CD14-positive monocyte (primary cell): ENCODE measurements at regions not wholly inside any gene's neighbourhood (a gene's known extent, or its start where the extent isn't known, plus 50 kb on each side); places are given as distances from the start of the nearest gene placed in this dataset.

Experiments
- DNase-seq, 3 donors: peaks; one replicate each; pipeline ENCODE4 v3.0.0-alpha.2; 2011 to 2022
- H2AFZ ChIP-seq: 2 replicates; pipeline ENCODE4 v1.6.0; 2012; ENCODE audit warnings: mild to moderate bottlenecking, low read depth, low read length, inconsistent platforms; ENCODE audit not compliant: insufficient read depth, poor library complexity, severe bottlenecking
- H3K27ac ChIP-seq, 2 donors: 1 replicate in 1 of 2; 2 replicates in 1 of 2; pipeline ENCODE4 v1.5.1; 2012 to 2013; ENCODE audit warnings: low read length in 2 of 2, control low read depth in 1 of 2, inconsistent platforms in 1 of 2, low read depth in 1 of 2, mild to moderate bottlenecking in 1 of 2
- H3K27me3 ChIP-seq, 2 donors: one replicate each; pipeline versions ENCODE4 v1.6.0 to v1.6.1; 2011 to 2013; ENCODE audit warnings: low read length in 2 of 2; ENCODE audit not compliant: control insufficient read depth in 2 of 2, insufficient read depth in 2 of 2
- H3K36me3 ChIP-seq, 2 donors: replicated peaks in 1 of 2; 1 replicate in 1 of 2; 2 replicates in 1 of 2; pipeline versions ENCODE4 v1.5.1 to v1.6.1; 2012 to 2013; ENCODE audit warnings: low read length in 2 of 2, control low read depth in 1 of 2, inconsistent platforms in 1 of 2, mild to moderate bottlenecking in 1 of 2; ENCODE audit not compliant: insufficient read depth in 2 of 2, control insufficient read depth in 1 of 2
- H3K4me1 ChIP-seq, 2 donors: 1 replicate in 1 of 2; 2 replicates in 1 of 2; pipeline versions ENCODE4 v1.5.1 to v1.6.1; 2012 to 2013; ENCODE audit warnings: low read length in 2 of 2, control low read depth in 1 of 2, inconsistent platforms in 1 of 2, mild to moderate bottlenecking in 1 of 2, moderate library complexity in 1 of 2; ENCODE audit not compliant: insufficient read depth in 2 of 2, control insufficient read depth in 1 of 2
- H3K4me2 ChIP-seq: replicated peaks from 2 replicates; pipeline ENCODE3; 2012; ENCODE audit warnings: low read length, moderate library complexity, mild to moderate bottlenecking; ENCODE audit not compliant: poor library complexity, severe bottlenecking; ENCODE audit errors: extremely low read depth
- H3K4me3 ChIP-seq, 3 experiments: fragments of 200-600 bp in 1 of 3; sonication (generic) in 1 of 3; replicated peaks in 1 of 3; 1 replicate in 2 of 3; 2 replicates in 1 of 3; pipeline ENCODE4 v1.5.1; 2011 to 2013; ENCODE audit warnings: low read length in 3 of 3, mild to moderate bottlenecking in 3 of 3, control low read depth in 2 of 3, low read depth in 2 of 3, inconsistent platforms in 1 of 3, moderate library complexity in 1 of 3
- H3K79me2 ChIP-seq: 2 replicates; pipeline ENCODE4 v1.6.0; 2012; ENCODE audit warnings: mild to moderate bottlenecking, control low read depth, inconsistent platforms, low read length, moderate library complexity; ENCODE audit not compliant: insufficient read depth
- H3K9ac ChIP-seq: 2 replicates; pipeline ENCODE4 v1.6.0; 2017; ENCODE audit warnings: low read length, mild to moderate bottlenecking; ENCODE audit not compliant: insufficient read depth, poor library complexity, severe bottlenecking
- H3K9me3 ChIP-seq, 2 donors: replicated peaks in 1 of 2; 1 replicate in 1 of 2; 2 replicates in 1 of 2; pipeline versions ENCODE4 v1.5.1 to v1.6.1; 2012 to 2013; ENCODE audit warnings: low read length in 2 of 2, control low read depth in 1 of 2; ENCODE audit not compliant: control insufficient read depth in 1 of 2, insufficient read depth in 1 of 2
- H4K20me1 ChIP-seq: 2 replicates; pipeline ENCODE4 v1.6.0; 2012; ENCODE audit warnings: mild to moderate bottlenecking, low read length, control low read depth, moderate library complexity; ENCODE audit not compliant: insufficient read depth
- H3K27ac Mint-ChIP-seq, 7 donors: one replicate each; pipeline ENCODE4 v1.8.0; 2020; ENCODE audit warnings: mild to moderate bottlenecking in 7 of 7, mixed read lengths in 7 of 7, moderate library complexity in 6 of 7, inconsistent platforms in 2 of 7
- H3K27me3 Mint-ChIP-seq, 3 donors: one replicate each; pipeline ENCODE4 v1.8.0; 2021 to 2022; ENCODE audit warnings: low read depth in 3 of 3, mild to moderate bottlenecking in 3 of 3, mixed read lengths in 3 of 3, moderate library complexity in 3 of 3, inconsistent platforms in 1 of 3
- H3K36me3 Mint-ChIP-seq, 2 donors: one replicate each; pipeline ENCODE4 v1.8.0; 2020; ENCODE audit warnings: mixed read lengths in 2 of 2, inconsistent platforms in 1 of 2, mild to moderate bottlenecking in 1 of 2
- H3K4me1 Mint-ChIP-seq: one replicate; pipeline ENCODE4 v1.8.0; 2020; ENCODE audit warnings: mild to moderate bottlenecking, mixed read lengths
- H3K4me3 Mint-ChIP-seq, 2 donors: one replicate each; pipeline ENCODE4 v1.8.0; 2020; ENCODE audit warnings: mild to moderate bottlenecking in 2 of 2, mixed read lengths in 2 of 2, moderate library complexity in 1 of 2
- H3K9me3 Mint-ChIP-seq, 7 donors: one replicate each; pipeline ENCODE4 v1.8.0; 2020 to 2022; ENCODE audit warnings: mixed read lengths in 7 of 7, mild to moderate bottlenecking in 6 of 7, moderate library complexity in 6 of 7, inconsistent platforms in 2 of 7
- CTCF ChIP-seq: fragments of 200-600 bp; IDR thresholded peaks from one replicate; pipeline ENCODE4 v1.8.0; 2022; ENCODE audit warnings: antibody characterized with exemption, mild to moderate bottlenecking
- WGBS: methylation state at CpG from one replicate; pipeline ENCODE4 v1.1.5; 2013; ENCODE audit warnings: missing lambda C conversion rate; ENCODE audit not compliant: insufficient coverage; 5-methylcytosine and 5-hydroxymethylcytosine counted together
- intact Hi-C, 2 donors: fragments of 100-400 bp; cut with micrococcal nuclease; formaldehyde crosslinking; loops; one replicate each; pipeline versions ENCODE4 v1.15.0 to v1.15.1; 2023

- 77% methylated on average over 2 of the region's 5 CpGs for WGBS
- H3K27me3 Mint-ChIP-seq = peaks cover under 1 to 3% (median 2%) of the 10 kb centered on the region in 3 donors
Observed at GRCh38 chr3:117129516-117129915, 419.9 kb downstream of the TUSC7 start.

GRCh38 chr3:117130222-117130621 is 420.6 kb downstream of the TUSC7 start:
- TF ChIP-seq CTCF = no peak
- Mint-ChIP-seq H3K4me1 (peaks cover 12% of the 10 kb centered on the region), H3K27ac (no peak overlapping the region), H3K4me3 (no peak overlapping the region), H3K9me3 (peaks cover 0 to 1% (median 0%) of the 10 kb centered on the region in 7 donors), H3K27me3 (peaks cover 0 to 3% (median 1%) of the 10 kb centered on the region in 3 donors), H3K36me3 (no peaks in the 10 kb centered on the region)
- H2AFZ ChIP-seq = no peak overlapping the region
- H3K36me3 ChIP-seq = no peaks in the 10 kb centered on the region
- H3K27me3 ChIP-seq = no peaks in the 10 kb centered on the region
- H3K27ac ChIP-seq = no peak overlapping the region
- no CpG with 5 or more reads among the region's 1 CpG for WGBS
- no peaks in the 10 kb centered on the region for H4K20me1 ChIP-seq
- peaks cover 0 to 10% of the 10 kb centered on the region in 2 donors for H3K4me1 ChIP-seq
- no peak overlapping the region for H3K4me2 ChIP-seq
- H3K9ac ChIP-seq = no peak overlapping the region
- DNase-seq = no peak
- H3K4me3 ChIP-seq = no peak overlapping the region
- intact Hi-C loops = no loop called here
- H3K79me2 ChIP-seq = no peaks in the 10 kb centered on the region
- no peaks in the 10 kb centered on the region for H3K9me3 ChIP-seq

More at GRCh38 chr3:117129516-117129915, 419.9 kb downstream of the TUSC7 start:
- H3K36me3 ChIP-seq = no peaks in the 10 kb centered on the region
- no peak overlapping the region for H3K4me2 ChIP-seq
- TF ChIP-seq CTCF = no peak
- Mint-ChIP-seq H3K36me3 (no peaks in the 10 kb centered on the region), H3K4me1 (peaks cover 12% of the 10 kb centered on the region), H3K9me3 (peaks cover 0 to 1% (median 0%) of the 10 kb centered on the region in 7 donors), H3K27ac (no peak overlapping the region), H3K4me3 (no peak overlapping the region)
- no peak overlapping the region for H3K4me3 ChIP-seq
- no peak overlapping the region for H3K9ac ChIP-seq
- peak overlapping the region; percentile 22 for H2AFZ ChIP-seq
- no peak overlapping the region for H3K27ac ChIP-seq
- no peaks in the 10 kb centered on the region for H3K79me2 ChIP-seq
- H3K4me1 ChIP-seq = peaks cover 0 to 10% of the 10 kb centered on the region in 2 donors
- intact Hi-C loops = no loop called here
- H3K27me3 ChIP-seq = no peaks in the 10 kb centered on the region
- no peak for DNase-seq
- no peaks in the 10 kb centered on the region for H4K20me1 ChIP-seq
- H3K9me3 ChIP-seq = no peaks in the 10 kb centered on the region
